Natural killer cell (primary cell): ENCODE measurements at regions not wholly inside any gene's neighbourhood (a gene's known extent, or its start where the extent isn't known, plus 50 kb on each side); places are given as distances from the start of the nearest gene placed in this dataset.

Experiments
- ATAC-seq, 3 donors: fragments of 150-1000 bp in 2 of 3; fragments of 200-7000 bp in 1 of 3; cut with Tn5 transposase; 1 replicate in 1 of 3; 2 replicates in 2 of 3; pipeline ENCODE4 v1.10.0; 2021; ENCODE audit warnings: mild to moderate bottlenecking in 2 of 3, moderate library complexity in 2 of 3
- DNase-seq, 2 donors: peaks; one replicate each; pipeline versions ENCODE4 v3.0.0 to v3.0.0-alpha.2; 2013 to 2021; ENCODE audit warnings: mixed read lengths in 1 of 2
- H3K27ac ChIP-seq: one replicate; pipeline ENCODE4 v1.5.1; 2013; ENCODE audit warnings: mild to moderate bottlenecking, low read length
- H3K27me3 ChIP-seq: one replicate; pipeline ENCODE4 v1.6.1; 2013; ENCODE audit warnings: low read length; ENCODE audit not compliant: control insufficient read depth, insufficient read depth
- H3K36me3 ChIP-seq: one replicate; pipeline ENCODE4 v1.6.1; 2013; ENCODE audit warnings: low read length; ENCODE audit not compliant: control insufficient read depth, insufficient read depth
- H3K4me1 ChIP-seq: one replicate; pipeline ENCODE4 v1.6.1; 2013; ENCODE audit warnings: low read length; ENCODE audit not compliant: control insufficient read depth, insufficient read depth
- H3K4me3 ChIP-seq: one replicate; pipeline ENCODE4 v1.5.1; 2013; ENCODE audit warnings: low read length
- H3K9me3 ChIP-seq: one replicate; pipeline ENCODE4 v1.6.1; 2013; ENCODE audit warnings: low read length; ENCODE audit not compliant: control insufficient read depth, insufficient read depth
- H3K27ac Mint-ChIP-seq, 2 donors: one replicate each; pipeline ENCODE4 v1.8.0; 2022; ENCODE audit warnings: mild to moderate bottlenecking in 2 of 2, mixed read lengths in 2 of 2, moderate library complexity in 1 of 2
- H3K27me3 Mint-ChIP-seq, 2 donors: one replicate each; pipeline ENCODE4 v1.8.0; 2022; ENCODE audit warnings: low read depth in 2 of 2, mixed read lengths in 2 of 2
- H3K36me3 Mint-ChIP-seq: one replicate; pipeline ENCODE4 v1.8.0; 2022; ENCODE audit warnings: mixed read lengths
- H3K4me1 Mint-ChIP-seq, 2 donors: one replicate each; pipeline ENCODE4 v1.8.0; 2022; ENCODE audit warnings: mixed read lengths in 2 of 2
- H3K4me3 Mint-ChIP-seq: one replicate; pipeline ENCODE4 v1.8.0; 2022; ENCODE audit warnings: mild to moderate bottlenecking, moderate library complexity, mixed read lengths
- H3K9me3 Mint-ChIP-seq, 2 donors: one replicate each; pipeline ENCODE4 v1.8.0; 2022; ENCODE audit warnings: mixed read lengths in 2 of 2
- CTCF ChIP-seq: fragments of 200-600 bp; IDR thresholded peaks from one replicate; pipeline ENCODE4 v1.8.0; 2022; ENCODE audit warnings: antibody characterized with exemption
- WGBS: methylation state at CpG from one replicate; pipeline ENCODE4 v1.1.7; 2013; ENCODE audit warnings: missing lambda C conversion rate; ENCODE audit not compliant: insufficient coverage; 5-methylcytosine and 5-hydroxymethylcytosine counted together
- intact Hi-C: fragments of 100-400 bp; cut with micrococcal nuclease; formaldehyde crosslinking; loops from one replicate; pipeline ENCODE4 v1.14.2; 2022

GRCh38 chr1:87196110-87196827, 132.4 kb upstream of the LMO4 start:
- intact Hi-C loops = no loop called here
- peaks cover 18% of the 10 kb centered on the region in 2 donors for H3K27me3 Mint-ChIP-seq
- H3K4me3 ChIP-seq = no peak overlapping the region
- no peak for TF ChIP-seq CTCF
- no peaks in the 10 kb centered on the region for H3K4me1 Mint-ChIP-seq
- ATAC-seq = no peak
- H3K36me3 ChIP-seq = no peaks in the 10 kb centered on the region
- H3K4me3 Mint-ChIP-seq = no peak overlapping the region
- no peaks in the 10 kb centered on the region for H3K9me3 ChIP-seq
- H3K9me3 Mint-ChIP-seq = peaks cover 4 to 5% of the 10 kb centered on the region in 2 donors
- no peaks in the 10 kb centered on the region for H3K4me1 ChIP-seq
- H3K27ac ChIP-seq = no peak overlapping the region
- no peaks in the 10 kb centered on the region for H3K27me3 ChIP-seq
- DNase-seq = no peak
- H3K36me3 Mint-ChIP-seq = peaks cover 13% of the 10 kb centered on the region
- 86% methylated on average over 6 of the region's 7 CpGs for WGBS
- no peak overlapping the region for H3K27ac Mint-ChIP-seq

DNA sequence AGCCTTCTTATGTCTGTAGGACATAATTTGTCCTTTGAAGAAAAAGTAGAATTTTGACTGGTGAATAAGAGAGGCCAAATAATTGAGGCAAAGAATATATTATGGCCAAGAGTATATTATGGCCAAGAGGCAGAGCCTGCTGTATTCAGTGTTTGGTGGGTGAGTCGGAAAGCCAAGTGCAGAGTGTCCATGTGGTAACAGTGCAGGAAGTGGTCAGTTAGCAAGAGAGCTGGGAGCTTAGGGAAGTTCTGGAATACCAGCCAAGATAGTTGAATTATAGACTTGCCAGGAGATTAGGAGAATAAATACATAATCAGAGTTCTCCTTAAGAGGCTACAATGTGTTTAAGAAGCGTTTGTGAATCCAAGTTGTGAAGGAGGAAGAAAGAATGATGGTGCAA, 131.5 kb upstream of the LMO4 start:
- Histone ChIP-seq H3K4me3 (no peak overlapping the region), H3K36me3 (no peaks in the 10 kb centered on the region), H3K27me3 (no peaks in the 10 kb centered on the region), H3K4me1 (no peaks in the 10 kb centered on the region), H3K9me3 (no peaks in the 10 kb centered on the region), H3K27ac (no peak overlapping the region)
- TF ChIP-seq CTCF = no peak
- peaks cover 14 to 18% of the 10 kb centered on the region in 2 donors for H3K27me3 Mint-ChIP-seq
- 81% methylated on average over 1 of the region's 2 CpGs for WGBS
- no peak overlapping the region for H3K4me3 Mint-ChIP-seq
- H3K27ac Mint-ChIP-seq = no peak overlapping the region
- H3K9me3 Mint-ChIP-seq = peaks cover 4 to 5% of the 10 kb centered on the region in 2 donors
- H3K36me3 Mint-ChIP-seq = peaks cover 13% of the 10 kb centered on the region
- intact Hi-C loops = no loop called here
- ATAC-seq (no peak), DNase-seq (no peak)
- H3K4me1 Mint-ChIP-seq = peaks cover under 1% of the 10 kb centered on the region in 2 donors

DNA sequence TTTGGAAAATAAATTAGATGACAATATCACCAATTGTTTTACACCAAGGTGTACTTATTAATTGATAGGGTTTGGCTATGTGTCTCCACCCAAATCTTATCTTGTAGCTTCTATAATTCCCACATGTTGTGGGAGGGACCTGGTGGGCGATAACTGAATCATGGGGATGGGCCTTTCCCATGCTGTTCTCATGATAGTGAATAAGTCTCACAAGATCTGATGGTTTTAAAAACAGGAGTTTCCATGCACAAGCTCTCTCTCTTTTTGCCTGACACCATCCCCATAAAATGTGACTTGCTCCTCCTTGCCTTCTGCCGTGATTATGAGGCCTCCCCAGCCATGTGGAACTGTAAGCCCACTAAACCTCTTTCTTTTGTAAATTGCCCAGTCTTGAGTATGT, 131.0 kb upstream of the LMO4 start:
- Mint-ChIP-seq H3K4me3 (no peak overlapping the region), H3K27me3 (peaks cover 14 to 18% of the 10 kb centered on the region in 2 donors), H3K9me3 (peaks cover 4 to 5% of the 10 kb centered on the region in 2 donors), H3K4me1 (peaks cover 5% of the 10 kb centered on the region in 2 donors), H3K27ac (no peak overlapping the region), H3K36me3 (peaks cover 13% of the 10 kb centered on the region)
- Histone ChIP-seq H3K27me3 (no peaks in the 10 kb centered on the region), H3K4me1 (peaks cover 2% of the 10 kb centered on the region), H3K9me3 (no peaks in the 10 kb centered on the region), H3K4me3 (no peak overlapping the region), H3K36me3 (no peaks in the 10 kb centered on the region), H3K27ac (no peak overlapping the region)
- intact Hi-C loops = no loop called here
- 100% methylated on average over 1 of the region's 2 CpGs for WGBS
- no peak for ATAC-seq
- no peak for TF ChIP-seq CTCF
- DNase-seq = no peak
